GM10266 (cell line): ENCODE measurements at regions not wholly inside any gene's neighbourhood (a gene's known extent, or its start where the extent isn't known, plus 50 kb on each side); places are given as distances from the start of the nearest gene placed in this dataset.

ENCODE experiments used
- DNase-seq: peaks from one replicate; pipeline ENCODE4 v3.0.0; 2012; ENCODE audit errors: extremely low spot score
- CTCF ChIP-seq: IDR thresholded peaks from 2 replicates; pipeline ENCODE4 v1.5.1; 2012; ENCODE audit warnings: mild to moderate bottlenecking, low read depth; ENCODE audit not compliant: control insufficient read depth, insufficient read depth; ENCODE audit errors: missing control alignments

- no peak for DNase-seq
- no peak for TF ChIP-seq CTCF
These were observed 496.2 kb downstream of the LTN1 start for GRCh38 chr21:28496517-28496916.

GRCh38 chr21:28492127-28492526 lies 500.6 kb downstream of the LTN1 start:
- DNase-seq = no peak
- TF ChIP-seq CTCF = no peak

GRCh38 chr21:28489821-28490350 lies 502.8 kb downstream of the LTN1 start:
- TF ChIP-seq CTCF = no peak
- no peak for DNase-seq

GRCh38 chr21:28489162-28489561 lies 503.5 kb downstream of the LTN1 start:
- TF ChIP-seq CTCF = no peak
- no peak for DNase-seq

GRCh38 chr21:28487455-28488070 lies 505.1 kb downstream of the LTN1 start:
- DNase-seq = no peak
- TF ChIP-seq CTCF = no peak

- DNase-seq = no peak
These were observed 507.2 kb downstream of the LTN1 start for GRCh38 chr21:28485301-28486022.

More at GRCh38 chr21:28485301-28486022, 507.2 kb downstream of the LTN1 start:
- no peak for TF ChIP-seq CTCF
